ENCODE measurements at regions not wholly inside any gene's neighbourhood (a gene's known extent, or its start where the extent isn't known, plus 50 kb on each side); places are given as distances from the start of the nearest gene placed in this dataset.

DNA sequence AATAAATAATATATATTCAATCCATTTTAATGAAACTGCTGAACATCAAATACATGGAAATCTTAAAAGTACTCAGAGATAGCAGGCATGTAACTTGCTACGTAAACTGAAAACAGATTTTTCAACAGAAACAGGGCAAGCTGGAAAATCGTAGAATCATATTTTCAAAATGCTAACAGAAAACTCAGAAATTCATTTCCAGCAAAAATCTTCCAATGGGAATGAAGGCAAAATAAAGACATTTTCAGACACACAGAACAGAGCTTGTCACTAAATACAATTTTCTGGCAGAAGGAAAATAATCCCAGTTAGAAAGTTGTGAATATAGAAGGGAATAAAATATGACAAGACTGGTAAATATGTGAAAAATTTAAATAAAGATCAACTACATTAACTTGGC lies 419.9 kb upstream of the ZFP42 start:
- TF ChIP-seq, protein P1, sequence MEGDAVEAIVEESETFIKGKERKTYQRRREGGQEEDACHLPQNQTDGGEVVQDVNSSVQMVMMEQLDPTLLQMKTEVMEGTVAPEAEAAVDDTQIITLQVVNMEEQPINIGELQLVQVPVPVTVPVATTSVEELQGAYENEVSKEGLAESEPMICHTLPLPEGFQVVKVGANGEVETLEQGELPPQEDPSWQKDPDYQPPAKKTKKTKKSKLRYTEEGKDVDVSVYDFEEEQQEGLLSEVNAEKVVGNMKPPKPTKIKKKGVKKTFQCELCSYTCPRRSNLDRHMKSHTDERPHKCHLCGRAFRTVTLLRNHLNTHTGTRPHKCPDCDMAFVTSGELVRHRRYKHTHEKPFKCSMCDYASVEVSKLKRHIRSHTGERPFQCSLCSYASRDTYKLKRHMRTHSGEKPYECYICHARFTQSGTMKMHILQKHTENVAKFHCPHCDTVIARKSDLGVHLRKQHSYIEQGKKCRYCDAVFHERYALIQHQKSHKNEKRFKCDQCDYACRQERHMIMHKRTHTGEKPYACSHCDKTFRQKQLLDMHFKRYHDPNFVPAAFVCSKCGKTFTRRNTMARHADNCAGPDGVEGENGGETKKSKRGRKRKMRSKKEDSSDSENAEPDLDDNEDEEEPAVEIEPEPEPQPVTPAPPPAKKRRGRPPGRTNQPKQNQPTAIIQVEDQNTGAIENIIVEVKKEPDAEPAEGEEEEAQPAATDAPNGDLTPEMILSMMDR (IDR thresholded peaks at IDR 0.05) = no peak
- TF ChIP-seq EP300 (IDR thresholded peaks at IDR 0.05; ENCODE audit: low read depth) (no peak), POLR2A (IDR thresholded peaks at IDR 0.05) (no peak), POLR2AphosphoS5 (IDR thresholded peaks at IDR 0.05) (no peak)

All from transverse colon (tissue), 4 donors.